ENCODE measurements at regions not wholly inside any gene's neighbourhood (a gene's known extent, or its start where the extent isn't known, plus 50 kb on each side); places are given as distances from the start of the nearest gene placed in this dataset.
"Not testable (repeated sequence)": the region's sequence is repeated elsewhere in the genome, so short reads cannot be mapped to it uniquely, and the experiment has no call there.

DNA sequence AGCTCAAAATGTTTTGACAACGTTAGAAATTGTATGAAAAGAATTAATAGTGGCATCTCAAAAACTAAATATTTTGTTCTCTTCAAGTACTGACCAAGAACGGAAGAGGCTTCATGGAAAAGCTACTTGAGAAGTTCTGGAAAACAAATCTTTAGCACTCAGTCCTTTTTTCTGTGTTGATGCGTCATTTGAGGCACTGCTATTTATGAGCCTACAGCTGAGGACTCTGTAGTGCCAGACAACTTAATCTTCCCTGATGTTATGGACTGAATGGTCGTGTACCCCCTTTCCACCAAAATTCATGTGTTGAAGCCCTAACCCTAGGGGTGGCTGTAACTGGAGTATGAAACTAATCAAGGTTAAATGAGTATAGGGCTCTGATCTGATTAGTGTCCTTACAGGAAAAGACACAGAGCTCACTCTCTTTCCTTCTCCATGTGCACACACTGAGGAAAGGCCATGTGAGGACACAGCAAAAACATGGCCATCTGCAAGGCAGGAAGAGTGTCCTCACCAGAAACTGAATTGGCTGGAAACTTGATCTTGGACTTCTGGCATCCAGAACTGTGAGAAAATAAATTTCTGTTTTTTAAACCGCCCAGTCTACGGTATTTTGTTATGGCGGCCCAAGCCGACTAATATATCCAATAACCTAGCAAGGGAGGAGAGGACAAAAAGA is 337.0 kb upstream of the CLEC14A start:
- Histone ChIP-seq H3K9me3 (ENCODE audit: control insufficient read depth in 2 of 2, low read length in 2 of 2) (peaks cover 0 to 3% of the 10 kb centered on the region in 2 donors), H3K4me3 (ENCODE audit: low read length in 2 of 2) (no peak overlapping the region), H3K27me3 (ENCODE audit: control insufficient read depth in 1 of 2, insufficient read depth in 2 of 2, low read length in 2 of 2) (no peaks in the 10 kb centered on the region), H3K27ac (ENCODE audit: low read length) (peak overlapping the region; percentile 6), H3K4me1 (ENCODE audit: control insufficient read depth, insufficient read depth, low read length) (no peaks in the 10 kb centered on the region), H3K36me3 (ENCODE audit: control insufficient read depth in 2 of 2, insufficient read depth in 2 of 2, low read length in 2 of 2) (no peaks in the 10 kb centered on the region), H3K9ac (ENCODE audit: low read length in 2 of 2) (no peak overlapping the region)

- H3K36me3 ChIP-seq (ENCODE audit: control insufficient read depth in 2 of 2, insufficient read depth in 2 of 2, low read length in 2 of 2), result no peaks in the 10 kb centered on the region
- H3K4me3 ChIP-seq (ENCODE audit: low read length in 2 of 2), result no peak overlapping the region
- H3K27me3 ChIP-seq (ENCODE audit: control insufficient read depth in 1 of 2, insufficient read depth in 2 of 2, low read length in 2 of 2), result no peaks in the 10 kb centered on the region
- no peaks in the 10 kb centered on the region for H3K4me1 ChIP-seq (ENCODE audit: control insufficient read depth, insufficient read depth, low read length)
- no peak overlapping the region for H3K9ac ChIP-seq (ENCODE audit: low read length in 2 of 2)
- peaks cover 0 to 3% of the 10 kb centered on the region in 2 donors for H3K9me3 ChIP-seq (ENCODE audit: control insufficient read depth in 2 of 2, low read length in 2 of 2)
- no peak overlapping the region for H3K27ac ChIP-seq (ENCODE audit: low read length)
Observed at GRCh38 chr14:38589747-38590350, 334.0 kb upstream of the CLEC14A start.

- H3K27me3 ChIP-seq (ENCODE audit: control insufficient read depth in 1 of 2, insufficient read depth in 2 of 2, low read length in 2 of 2), result no peaks in the 10 kb centered on the region
- no peaks in the 10 kb centered on the region for H3K4me1 ChIP-seq (ENCODE audit: control insufficient read depth, insufficient read depth, low read length)
- no peak overlapping the region for H3K9ac ChIP-seq (ENCODE audit: low read length in 2 of 2)
- no peak overlapping the region for H3K27ac ChIP-seq (ENCODE audit: low read length)
- no peaks in the 10 kb centered on the region for H3K9me3 ChIP-seq (ENCODE audit: control insufficient read depth in 2 of 2, low read length in 2 of 2)
- no peaks in the 10 kb centered on the region for H3K36me3 ChIP-seq (ENCODE audit: control insufficient read depth in 2 of 2, insufficient read depth in 2 of 2, low read length in 2 of 2)
- H3K4me3 ChIP-seq (ENCODE audit: low read length in 2 of 2), result no peak overlapping the region
Observed at GRCh38 chr14:38583471-38583870, 327.6 kb upstream of the CLEC14A start.

DNA sequence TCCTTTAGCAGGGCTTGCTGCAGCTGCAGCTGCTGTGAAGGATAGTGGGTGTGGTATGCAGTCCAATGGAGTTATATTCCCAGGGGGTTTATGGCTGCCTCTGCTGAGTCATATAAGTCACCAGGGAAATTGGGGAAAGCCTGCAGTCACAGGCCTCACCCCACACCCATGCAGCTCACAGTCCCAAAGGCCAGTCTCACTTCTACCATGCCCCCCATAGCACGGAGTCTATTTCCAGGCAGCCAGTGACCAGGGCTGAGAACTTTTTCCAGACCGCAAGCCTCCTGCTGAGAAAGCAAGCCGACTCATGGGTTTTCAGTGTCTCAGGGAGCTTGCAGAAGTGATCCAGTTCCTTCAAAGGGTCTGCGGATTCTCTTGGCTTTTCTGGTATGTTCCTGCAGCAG is 322.4 kb upstream of the CLEC14A start:
- no peaks in the 10 kb centered on the region for H3K4me1 ChIP-seq (ENCODE audit: control insufficient read depth, insufficient read depth, low read length)
- H3K36me3 ChIP-seq (ENCODE audit: control insufficient read depth in 2 of 2, insufficient read depth in 2 of 2, low read length in 2 of 2), result no peaks in the 10 kb centered on the region
- H3K9ac ChIP-seq (ENCODE audit: low read length in 2 of 2), result no peak overlapping the region
- H3K27ac ChIP-seq (ENCODE audit: low read length), result no peak overlapping the region
- no peaks in the 10 kb centered on the region for H3K27me3 ChIP-seq (ENCODE audit: control insufficient read depth in 1 of 2, insufficient read depth in 2 of 2, low read length in 2 of 2)
- no peaks in the 10 kb centered on the region for H3K9me3 ChIP-seq (ENCODE audit: control insufficient read depth in 2 of 2, low read length in 2 of 2)
- no peak overlapping the region for H3K4me3 ChIP-seq (ENCODE audit: low read length in 2 of 2)

GRCh38 chr14:38567703-38568102 is 311.8 kb upstream of the CLEC14A start:
- Histone ChIP-seq H3K36me3 (ENCODE audit: control insufficient read depth in 2 of 2, insufficient read depth in 2 of 2, low read length in 2 of 2) (no peaks in the 10 kb centered on the region), H3K4me1 (ENCODE audit: control insufficient read depth, insufficient read depth, low read length) (no peaks in the 10 kb centered on the region), H3K27me3 (ENCODE audit: control insufficient read depth in 1 of 2, insufficient read depth in 2 of 2, low read length in 2 of 2) (no peaks in the 10 kb centered on the region), H3K27ac (ENCODE audit: low read length) (no peak overlapping the region), H3K9me3 (ENCODE audit: control insufficient read depth in 2 of 2, low read length in 2 of 2) (no peaks in the 10 kb centered on the region), H3K9ac (ENCODE audit: low read length in 2 of 2) (no peak overlapping the region), H3K4me3 (ENCODE audit: low read length in 2 of 2) (no peak overlapping the region)

DNA sequence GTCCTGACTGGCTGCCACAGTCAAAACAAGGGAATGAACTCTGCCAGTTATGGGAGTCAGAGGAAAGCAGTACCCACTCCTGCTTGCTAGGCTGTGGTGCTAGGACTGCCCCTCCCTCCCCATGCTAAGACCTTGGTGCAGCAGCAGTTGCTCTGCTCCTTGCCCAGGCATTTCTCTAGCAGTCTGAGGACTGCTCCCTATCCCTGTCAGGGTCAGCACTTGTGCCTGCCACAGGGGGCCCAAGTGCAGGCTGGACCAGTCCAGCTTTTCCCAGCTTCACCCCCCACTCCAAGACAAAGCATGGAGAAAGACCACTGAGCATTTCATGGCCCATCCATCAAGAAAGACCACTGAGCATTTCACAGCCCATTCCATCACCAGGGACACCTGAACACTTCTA is 305.8 kb upstream of the CLEC14A start:
- Histone ChIP-seq H3K27ac (ENCODE audit: low read length) (no peak overlapping the region), H3K4me1 (ENCODE audit: control insufficient read depth, insufficient read depth, low read length) (no peaks in the 10 kb centered on the region), H3K9ac (ENCODE audit: low read length in 2 of 2) (no peak overlapping the region), H3K4me3 (ENCODE audit: low read length in 2 of 2) (no peak overlapping the region), H3K27me3 (ENCODE audit: control insufficient read depth in 1 of 2, insufficient read depth in 2 of 2, low read length in 2 of 2) (no peaks in the 10 kb centered on the region), H3K36me3 (ENCODE audit: control insufficient read depth in 2 of 2, insufficient read depth in 2 of 2, low read length in 2 of 2) (no peaks in the 10 kb centered on the region), H3K9me3 (ENCODE audit: control insufficient read depth in 2 of 2, low read length in 2 of 2) (peaks cover 4 to 5% of the 10 kb centered on the region in 2 donors)

DNA sequence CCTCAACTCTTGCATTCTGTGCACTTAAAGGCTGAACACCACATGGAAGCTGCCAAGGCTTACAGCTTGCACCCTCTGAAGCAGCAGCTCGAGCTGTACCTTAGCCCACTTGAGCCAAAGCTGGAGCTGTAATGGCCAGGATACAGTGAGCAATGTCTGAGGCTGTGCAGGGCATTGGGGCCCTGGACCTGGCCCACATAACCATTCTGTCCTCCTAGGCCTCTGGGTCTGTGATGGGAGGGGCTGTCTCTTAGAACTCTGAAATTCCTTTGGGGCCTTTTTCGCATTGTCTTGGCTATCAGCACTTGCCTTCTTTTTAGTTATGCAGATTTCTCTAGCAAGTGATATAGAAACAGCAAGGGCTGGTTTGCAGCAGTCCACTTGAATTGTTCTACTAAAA is 303.8 kb upstream of the CLEC14A start:
- no peak overlapping the region for H3K27ac ChIP-seq (ENCODE audit: low read length)

DNA sequence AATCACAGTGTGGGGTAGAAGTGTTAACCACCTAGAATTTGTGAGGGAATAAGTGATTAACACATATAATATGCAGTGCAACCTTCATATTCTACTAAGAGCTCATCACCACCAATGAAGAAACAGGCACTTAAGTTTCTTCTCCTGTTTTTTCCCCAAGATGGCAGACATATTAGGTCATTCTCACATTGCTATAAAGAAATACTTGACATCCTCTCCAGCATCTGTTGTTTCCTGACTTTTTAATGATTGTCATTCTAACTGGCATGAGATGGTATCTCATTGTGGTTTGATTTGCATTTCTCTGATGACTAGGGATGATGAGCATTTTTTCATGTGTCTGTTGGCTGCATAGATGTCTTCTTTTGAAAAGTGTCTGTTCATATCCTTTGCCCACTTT is 301.5 kb upstream of the CLEC14A start:
- not testable (repeated sequence) for H3K4me1 ChIP-seq (ENCODE audit: control insufficient read depth, insufficient read depth, low read length); H3K36me3 ChIP-seq (ENCODE audit: control insufficient read depth in 2 of 2, insufficient read depth in 2 of 2, low read length in 2 of 2); H3K27me3 ChIP-seq (ENCODE audit: control insufficient read depth in 1 of 2, insufficient read depth in 2 of 2, low read length in 2 of 2); H3K9me3 ChIP-seq (ENCODE audit: control insufficient read depth in 2 of 2, low read length in 2 of 2); H3K9ac ChIP-seq (ENCODE audit: low read length in 2 of 2); H3K27ac ChIP-seq (ENCODE audit: low read length); H3K4me3 ChIP-seq (ENCODE audit: low read length in 2 of 2)

More for the DNA sequence above, 303.8 kb upstream of the CLEC14A start:
- peaks cover 4 to 5% of the 10 kb centered on the region in 2 donors for H3K9me3 ChIP-seq (ENCODE audit: control insufficient read depth in 2 of 2, low read length in 2 of 2)
- no peak overlapping the region for H3K9ac ChIP-seq (ENCODE audit: low read length in 2 of 2)
- H3K27me3 ChIP-seq (ENCODE audit: control insufficient read depth in 1 of 2, insufficient read depth in 2 of 2, low read length in 2 of 2), result no peaks in the 10 kb centered on the region
- no peak overlapping the region for H3K4me3 ChIP-seq (ENCODE audit: low read length in 2 of 2)
- no peaks in the 10 kb centered on the region for H3K4me1 ChIP-seq (ENCODE audit: control insufficient read depth, insufficient read depth, low read length)
- no peaks in the 10 kb centered on the region for H3K36me3 ChIP-seq (ENCODE audit: control insufficient read depth in 2 of 2, insufficient read depth in 2 of 2, low read length in 2 of 2)

DNA sequence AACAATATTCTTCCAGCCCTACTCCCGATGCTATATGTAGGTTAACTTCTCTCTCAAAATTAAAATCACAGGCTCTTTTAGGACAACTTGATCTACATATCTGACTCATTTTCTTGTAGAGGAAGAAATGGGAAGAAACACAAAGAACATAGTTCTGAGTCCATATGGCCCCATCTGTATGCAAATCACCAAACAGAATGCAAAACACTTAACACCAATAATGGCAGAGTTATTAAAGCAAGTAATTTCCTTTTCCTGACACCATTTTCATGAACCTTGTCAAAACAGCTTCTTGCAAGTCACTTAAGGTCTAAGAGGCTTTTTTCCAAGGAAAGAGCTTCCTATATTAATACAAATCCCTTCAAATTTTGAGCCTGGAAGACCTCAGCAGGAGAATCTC is 300.4 kb upstream of the CLEC14A start:
- Histone ChIP-seq H3K27me3 (ENCODE audit: control insufficient read depth in 1 of 2, insufficient read depth in 2 of 2, low read length in 2 of 2) (no peaks in the 10 kb centered on the region), H3K9ac (ENCODE audit: low read length in 2 of 2) (no peak overlapping the region), H3K36me3 (ENCODE audit: control insufficient read depth in 2 of 2, insufficient read depth in 2 of 2, low read length in 2 of 2) (no peaks in the 10 kb centered on the region), H3K4me3 (ENCODE audit: low read length in 2 of 2) (no peak overlapping the region), H3K9me3 (ENCODE audit: control insufficient read depth in 2 of 2, low read length in 2 of 2) (peaks cover 4 to 5% of the 10 kb centered on the region in 2 donors), H3K4me1 (ENCODE audit: control insufficient read depth, insufficient read depth, low read length) (no peaks in the 10 kb centered on the region), H3K27ac (ENCODE audit: low read length) (no peak overlapping the region)

GRCh38 chr14:38554026-38554425 is 298.1 kb upstream of the CLEC14A start:
- Histone ChIP-seq H3K27me3 (ENCODE audit: control insufficient read depth in 1 of 2, insufficient read depth in 2 of 2, low read length in 2 of 2) (no peaks in the 10 kb centered on the region), H3K27ac (ENCODE audit: low read length) (no peak overlapping the region), H3K4me3 (ENCODE audit: low read length in 2 of 2) (no peak overlapping the region), H3K9me3 (ENCODE audit: control insufficient read depth in 2 of 2, low read length in 2 of 2) (peaks cover 0 to 3% of the 10 kb centered on the region in 2 donors), H3K9ac (ENCODE audit: low read length in 2 of 2) (no peak overlapping the region), H3K4me1 (ENCODE audit: control insufficient read depth, insufficient read depth, low read length) (no peaks in the 10 kb centered on the region), H3K36me3 (ENCODE audit: control insufficient read depth in 2 of 2, insufficient read depth in 2 of 2, low read length in 2 of 2) (no peaks in the 10 kb centered on the region)

GRCh38 chr14:38553586-38553985 is 297.7 kb upstream of the CLEC14A start:
- no peak overlapping the region for H3K4me3 ChIP-seq (ENCODE audit: low read length in 2 of 2)

More at GRCh38 chr14:38553586-38553985, 297.7 kb upstream of the CLEC14A start:
- H3K4me1 ChIP-seq (ENCODE audit: control insufficient read depth, insufficient read depth, low read length), result no peaks in the 10 kb centered on the region
- H3K27me3 ChIP-seq (ENCODE audit: control insufficient read depth in 1 of 2, insufficient read depth in 2 of 2, low read length in 2 of 2), result no peaks in the 10 kb centered on the region
- H3K9ac ChIP-seq (ENCODE audit: low read length in 2 of 2), result no peak overlapping the region
- H3K36me3 ChIP-seq (ENCODE audit: control insufficient read depth in 2 of 2, insufficient read depth in 2 of 2, low read length in 2 of 2), result no peaks in the 10 kb centered on the region
- no peak overlapping the region for H3K27ac ChIP-seq (ENCODE audit: low read length)
- H3K9me3 ChIP-seq (ENCODE audit: control insufficient read depth in 2 of 2, low read length in 2 of 2), result peaks cover 0 to 2% of the 10 kb centered on the region in 2 donors

All from stomach smooth muscle (tissue), 2 donors.